ENCODE measurements at regions not wholly inside any gene's neighbourhood (a gene's known extent, or its start where the extent isn't known, plus 50 kb on each side); places are given as distances from the start of the nearest gene placed in this dataset.
"Not testable (repeated sequence)": the region's sequence is repeated elsewhere in the genome, so short reads cannot be mapped to it uniquely, and the experiment has no call there.

GRCh38 chr4:189629733-189630132, 310.9 kb upstream of the FRG1 start:
- H3K27me3 ChIP-seq (ENCODE audit: control insufficient read depth in 2 of 2, insufficient read depth in 2 of 2, low read length in 2 of 2); H3K36me3 ChIP-seq (ENCODE audit: control insufficient read depth in 2 of 2, insufficient read depth in 2 of 2, low read length in 2 of 2): not testable (repeated sequence)

DNA sequence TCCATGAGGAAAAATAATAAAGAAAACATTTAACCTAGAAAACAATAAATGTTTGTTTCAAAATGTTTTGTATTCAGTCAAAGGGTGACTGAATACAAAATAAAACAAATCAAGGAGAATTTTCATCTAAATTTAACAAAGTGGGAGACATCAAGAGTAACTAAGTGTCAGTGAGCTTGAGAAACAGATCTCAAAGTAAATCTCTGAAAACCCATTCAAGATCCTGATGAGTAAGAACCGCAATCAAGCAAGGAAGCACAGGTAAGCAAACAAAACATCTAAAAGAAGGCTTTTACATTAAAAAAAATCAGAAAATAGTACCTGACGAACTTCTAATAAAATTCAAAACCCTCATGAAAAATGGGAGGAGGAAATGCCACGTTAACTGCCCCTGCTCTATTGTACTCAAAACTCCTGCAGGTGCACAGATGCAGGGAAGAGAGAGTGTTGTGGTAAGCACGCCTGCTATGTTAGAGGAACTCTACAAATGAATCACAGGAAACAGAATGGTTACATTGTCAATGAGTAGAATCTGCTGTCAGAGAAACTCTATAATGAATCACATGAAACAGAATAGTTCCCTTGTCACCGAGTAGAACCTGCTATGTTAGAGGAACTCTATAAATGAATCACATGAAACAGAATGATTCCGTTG, 309.6 kb upstream of the FRG1 start:
- not testable (repeated sequence) for H3K9me3 ChIP-seq (ENCODE audit: control insufficient read depth in 2 of 2, low read length in 2 of 2); H3K27ac ChIP-seq (ENCODE audit: low read depth in 2 of 2, low read length in 2 of 2); H3K4me3 ChIP-seq (ENCODE audit: low read length in 2 of 2); H3K4me1 ChIP-seq (ENCODE audit: control insufficient read depth in 2 of 2, insufficient read depth in 2 of 2, low read length in 2 of 2); H3K9ac ChIP-seq (ENCODE audit: low read depth in 1 of 2, low read length in 2 of 2); H3K27me3 ChIP-seq (ENCODE audit: control insufficient read depth in 2 of 2, insufficient read depth in 2 of 2, low read length in 2 of 2); H3K36me3 ChIP-seq (ENCODE audit: control insufficient read depth in 2 of 2, insufficient read depth in 2 of 2, low read length in 2 of 2)

More at GRCh38 chr4:189629733-189630132, 310.9 kb upstream of the FRG1 start:
- H3K9me3 ChIP-seq (ENCODE audit: control insufficient read depth in 2 of 2, low read length in 2 of 2); H3K27ac ChIP-seq (ENCODE audit: low read depth in 2 of 2, low read length in 2 of 2); H3K9ac ChIP-seq (ENCODE audit: low read depth in 1 of 2, low read length in 2 of 2); H3K4me1 ChIP-seq (ENCODE audit: control insufficient read depth in 2 of 2, insufficient read depth in 2 of 2, low read length in 2 of 2); H3K4me3 ChIP-seq (ENCODE audit: low read length in 2 of 2): not testable (repeated sequence)

DNA sequence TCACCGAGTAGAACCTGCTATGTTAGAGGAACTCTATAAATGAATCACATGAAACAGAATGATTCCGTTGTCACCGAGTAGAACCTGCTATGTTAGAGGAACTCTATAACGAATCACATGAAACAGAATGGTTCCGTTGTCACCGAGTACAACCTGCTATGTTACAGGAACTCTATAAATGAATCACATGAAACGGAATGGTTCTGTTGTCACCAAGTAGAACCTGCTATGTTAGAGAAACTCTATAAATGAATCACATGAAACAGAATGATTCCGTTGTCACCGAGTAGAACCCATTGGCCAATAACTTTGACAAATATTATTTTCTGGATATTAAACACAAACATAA, 309.1 kb upstream of the FRG1 start:
- H3K4me3 ChIP-seq (ENCODE audit: low read length in 2 of 2); H3K9me3 ChIP-seq (ENCODE audit: control insufficient read depth in 2 of 2, low read length in 2 of 2); H3K27ac ChIP-seq (ENCODE audit: low read depth in 2 of 2, low read length in 2 of 2); H3K27me3 ChIP-seq (ENCODE audit: control insufficient read depth in 2 of 2, insufficient read depth in 2 of 2, low read length in 2 of 2); H3K9ac ChIP-seq (ENCODE audit: low read depth in 1 of 2, low read length in 2 of 2); H3K36me3 ChIP-seq (ENCODE audit: control insufficient read depth in 2 of 2, insufficient read depth in 2 of 2, low read length in 2 of 2); H3K4me1 ChIP-seq (ENCODE audit: control insufficient read depth in 2 of 2, insufficient read depth in 2 of 2, low read length in 2 of 2): not testable (repeated sequence)

DNA sequence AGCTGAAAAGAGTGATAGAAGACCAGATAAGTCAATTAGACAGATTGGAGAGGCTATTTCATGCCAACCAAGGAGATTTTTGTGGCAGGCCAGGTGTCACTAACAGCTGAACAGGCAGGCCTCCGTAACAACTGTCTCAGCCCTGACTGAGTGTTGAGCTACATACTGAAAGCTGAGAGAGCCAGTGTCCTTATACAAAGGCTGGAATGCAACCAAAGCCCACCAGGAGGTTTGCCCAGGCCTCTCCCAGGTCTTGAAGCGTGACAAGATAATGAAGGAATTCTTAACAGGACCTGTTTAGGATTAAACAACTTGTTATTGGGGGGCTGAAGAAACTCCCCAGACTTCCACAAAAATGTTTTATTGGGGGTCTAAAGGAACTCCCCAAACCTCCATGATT, 290.2 kb upstream of the FRG1 start:
- H3K27ac ChIP-seq (ENCODE audit: low read depth in 2 of 2, low read length in 2 of 2); H3K4me3 ChIP-seq (ENCODE audit: low read length in 2 of 2): not testable (repeated sequence)

GRCh38 chr4:189653130-189653653, 287.5 kb upstream of the FRG1 start:
- H3K9ac ChIP-seq (ENCODE audit: low read depth in 1 of 2, low read length in 2 of 2); H3K4me3 ChIP-seq (ENCODE audit: low read length in 2 of 2); H3K9me3 ChIP-seq (ENCODE audit: control insufficient read depth in 2 of 2, low read length in 2 of 2); H3K4me1 ChIP-seq (ENCODE audit: control insufficient read depth in 2 of 2, insufficient read depth in 2 of 2, low read length in 2 of 2); H3K36me3 ChIP-seq (ENCODE audit: control insufficient read depth in 2 of 2, insufficient read depth in 2 of 2, low read length in 2 of 2); H3K27me3 ChIP-seq (ENCODE audit: control insufficient read depth in 2 of 2, insufficient read depth in 2 of 2, low read length in 2 of 2); H3K27ac ChIP-seq (ENCODE audit: low read depth in 2 of 2, low read length in 2 of 2): not testable (repeated sequence)

More for the DNA sequence above, 290.2 kb upstream of the FRG1 start:
- not testable (repeated sequence) for H3K36me3 ChIP-seq (ENCODE audit: control insufficient read depth in 2 of 2, insufficient read depth in 2 of 2, low read length in 2 of 2); H3K27me3 ChIP-seq (ENCODE audit: control insufficient read depth in 2 of 2, insufficient read depth in 2 of 2, low read length in 2 of 2); H3K9ac ChIP-seq (ENCODE audit: low read depth in 1 of 2, low read length in 2 of 2); H3K9me3 ChIP-seq (ENCODE audit: control insufficient read depth in 2 of 2, low read length in 2 of 2); H3K4me1 ChIP-seq (ENCODE audit: control insufficient read depth in 2 of 2, insufficient read depth in 2 of 2, low read length in 2 of 2)

GRCh38 chr4:189653983-189654382, 286.7 kb upstream of the FRG1 start:
- H3K9ac ChIP-seq (ENCODE audit: low read depth in 1 of 2, low read length in 2 of 2); H3K4me1 ChIP-seq (ENCODE audit: control insufficient read depth in 2 of 2, insufficient read depth in 2 of 2, low read length in 2 of 2); H3K9me3 ChIP-seq (ENCODE audit: control insufficient read depth in 2 of 2, low read length in 2 of 2); H3K27me3 ChIP-seq (ENCODE audit: control insufficient read depth in 2 of 2, insufficient read depth in 2 of 2, low read length in 2 of 2); H3K27ac ChIP-seq (ENCODE audit: low read depth in 2 of 2, low read length in 2 of 2); H3K36me3 ChIP-seq (ENCODE audit: control insufficient read depth in 2 of 2, insufficient read depth in 2 of 2, low read length in 2 of 2); H3K4me3 ChIP-seq (ENCODE audit: low read length in 2 of 2): not testable (repeated sequence)

GRCh38 chr4:189654396-189654795, 286.3 kb upstream of the FRG1 start:
- not testable (repeated sequence) for H3K4me1 ChIP-seq (ENCODE audit: control insufficient read depth in 2 of 2, insufficient read depth in 2 of 2, low read length in 2 of 2); H3K9ac ChIP-seq (ENCODE audit: low read depth in 1 of 2, low read length in 2 of 2); H3K27me3 ChIP-seq (ENCODE audit: control insufficient read depth in 2 of 2, insufficient read depth in 2 of 2, low read length in 2 of 2); H3K36me3 ChIP-seq (ENCODE audit: control insufficient read depth in 2 of 2, insufficient read depth in 2 of 2, low read length in 2 of 2); H3K4me3 ChIP-seq (ENCODE audit: low read length in 2 of 2); H3K27ac ChIP-seq (ENCODE audit: low read depth in 2 of 2, low read length in 2 of 2); H3K9me3 ChIP-seq (ENCODE audit: control insufficient read depth in 2 of 2, low read length in 2 of 2)

DNA sequence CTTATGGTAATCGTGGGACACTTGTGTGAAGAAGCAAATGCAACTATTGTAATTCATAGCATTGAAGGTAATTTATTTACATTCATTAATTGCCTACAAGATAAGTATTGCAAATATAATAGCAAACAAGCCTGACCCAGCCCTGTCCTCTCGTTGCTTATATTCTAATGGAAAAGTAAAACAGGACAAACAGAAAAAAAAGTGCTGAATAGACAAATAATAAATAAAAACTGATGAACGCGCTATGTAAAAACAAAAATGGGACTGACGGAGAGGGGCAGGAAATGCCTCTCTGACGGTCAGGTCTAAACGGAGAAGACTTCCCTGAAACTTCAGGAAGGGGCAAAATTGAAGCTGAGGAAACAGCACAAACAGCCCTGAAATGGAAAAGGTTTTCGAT, 284.9 kb upstream of the FRG1 start:
- not testable (repeated sequence) for H3K27me3 ChIP-seq (ENCODE audit: control insufficient read depth in 2 of 2, insufficient read depth in 2 of 2, low read length in 2 of 2); H3K27ac ChIP-seq (ENCODE audit: low read depth in 2 of 2, low read length in 2 of 2); H3K4me1 ChIP-seq (ENCODE audit: control insufficient read depth in 2 of 2, insufficient read depth in 2 of 2, low read length in 2 of 2); H3K4me3 ChIP-seq (ENCODE audit: low read length in 2 of 2); H3K36me3 ChIP-seq (ENCODE audit: control insufficient read depth in 2 of 2, insufficient read depth in 2 of 2, low read length in 2 of 2); H3K9ac ChIP-seq (ENCODE audit: low read depth in 1 of 2, low read length in 2 of 2); H3K9me3 ChIP-seq (ENCODE audit: control insufficient read depth in 2 of 2, low read length in 2 of 2)

- no peak overlapping the region for H3K27ac ChIP-seq (ENCODE audit: low read depth in 2 of 2, low read length in 2 of 2)
- H3K9ac ChIP-seq (ENCODE audit: low read depth in 1 of 2, low read length in 2 of 2): no peak overlapping the region
- H3K9me3 ChIP-seq (ENCODE audit: control insufficient read depth in 2 of 2, low read length in 2 of 2): no peaks in the 10 kb centered on the region
- H3K27me3 ChIP-seq (ENCODE audit: control insufficient read depth in 2 of 2, insufficient read depth in 2 of 2, low read length in 2 of 2): no peaks in the 10 kb centered on the region
- no peak overlapping the region for H3K4me3 ChIP-seq (ENCODE audit: low read length in 2 of 2)
- no peaks in the 10 kb centered on the region for H3K4me1 ChIP-seq (ENCODE audit: control insufficient read depth in 2 of 2, insufficient read depth in 2 of 2, low read length in 2 of 2)
- no peaks in the 10 kb centered on the region for H3K36me3 ChIP-seq (ENCODE audit: control insufficient read depth in 2 of 2, insufficient read depth in 2 of 2, low read length in 2 of 2)
These were observed 284.0 kb upstream of the FRG1 start for GRCh38 chr4:189656641-189657040.

GRCh38 chr4:189658259-189658658, 282.4 kb upstream of the FRG1 start:
- H3K9ac ChIP-seq (ENCODE audit: low read depth in 1 of 2, low read length in 2 of 2); H3K9me3 ChIP-seq (ENCODE audit: control insufficient read depth in 2 of 2, low read length in 2 of 2); H3K36me3 ChIP-seq (ENCODE audit: control insufficient read depth in 2 of 2, insufficient read depth in 2 of 2, low read length in 2 of 2); H3K4me1 ChIP-seq (ENCODE audit: control insufficient read depth in 2 of 2, insufficient read depth in 2 of 2, low read length in 2 of 2); H3K27ac ChIP-seq (ENCODE audit: low read depth in 2 of 2, low read length in 2 of 2); H3K27me3 ChIP-seq (ENCODE audit: control insufficient read depth in 2 of 2, insufficient read depth in 2 of 2, low read length in 2 of 2); H3K4me3 ChIP-seq (ENCODE audit: low read length in 2 of 2): not testable (repeated sequence)

- H3K4me3 ChIP-seq (ENCODE audit: low read length in 2 of 2); H3K9me3 ChIP-seq (ENCODE audit: control insufficient read depth in 2 of 2, low read length in 2 of 2); H3K36me3 ChIP-seq (ENCODE audit: control insufficient read depth in 2 of 2, insufficient read depth in 2 of 2, low read length in 2 of 2); H3K27ac ChIP-seq (ENCODE audit: low read depth in 2 of 2, low read length in 2 of 2); H3K4me1 ChIP-seq (ENCODE audit: control insufficient read depth in 2 of 2, insufficient read depth in 2 of 2, low read length in 2 of 2); H3K27me3 ChIP-seq (ENCODE audit: control insufficient read depth in 2 of 2, insufficient read depth in 2 of 2, low read length in 2 of 2); H3K9ac ChIP-seq (ENCODE audit: low read depth in 1 of 2, low read length in 2 of 2): not testable (repeated sequence)
These were observed 281.8 kb upstream of the FRG1 start for GRCh38 chr4:189658831-189659230.

All from mucosa of rectum (tissue), 2 donors.